ENCODE measurements at regions not wholly inside any gene's neighbourhood (a gene's known extent, or its start where the extent isn't known, plus 50 kb on each side); places are given as distances from the start of the nearest gene placed in this dataset.

GRCh38 chr18:33951031-33951430, 273.7 kb downstream of the NOL4 start:
- no peak for DNase-seq

GRCh38 chr18:33946336-33946735, 278.4 kb downstream of the NOL4 start:
- DNase-seq, result no peak

GRCh38 chr18:33944493-33944892, 280.2 kb downstream of the NOL4 start:
- DNase-seq, result no peak

- no peak for DNase-seq
Measured at GRCh38 chr18:33937270-33937816, 287.4 kb downstream of the NOL4 start.

- no peak for DNase-seq
Measured at GRCh38 chr18:33934258-33934657, 290.5 kb downstream of the NOL4 start.

GRCh38 chr18:33928231-33928630, 296.5 kb downstream of the NOL4 start:
- no peak for DNase-seq

- DNase-seq, result no peak
Measured at GRCh38 chr18:33924576-33924975, 300.1 kb downstream of the NOL4 start.

GRCh38 chr18:33923980-33924379, 300.7 kb downstream of the NOL4 start:
- DNase-seq, result no peak

GRCh38 chr18:33918571-33918970, 306.1 kb downstream of the NOL4 start:
- DNase-seq, result no peak

- no peak for DNase-seq
Measured at GRCh38 chr18:33916200-33916599, 308.5 kb downstream of the NOL4 start.

GRCh38 chr18:33914399-33914798, 310.3 kb downstream of the NOL4 start:
- DNase-seq, result no peak

- no peak for DNase-seq
Measured at GRCh38 chr18:33906046-33906445, 318.7 kb downstream of the NOL4 start.

- DNase-seq, result no peak
Measured at GRCh38 chr18:33901894-33902512, 322.7 kb downstream of the NOL4 start.

- DNase-seq, result no peak
Measured at GRCh38 chr18:33900638-33901037, 322.6 kb downstream of the ASXL3 start.

GRCh38 chr18:33898427-33898826, 320.4 kb downstream of the ASXL3 start:
- DNase-seq, result no peak

- DNase-seq, result no peak
Measured at GRCh38 chr18:33878213-33878612, 300.2 kb downstream of the ASXL3 start.

- no peak for DNase-seq
Measured at GRCh38 chr18:33875029-33875565, 297.1 kb downstream of the ASXL3 start.

GRCh38 chr18:33873112-33873511, 295.1 kb downstream of the ASXL3 start:
- no peak for DNase-seq

GRCh38 chr18:33871363-33872025, 293.5 kb downstream of the ASXL3 start:
- no peak for DNase-seq

- no peak for DNase-seq
Measured at GRCh38 chr18:33870059-33870458, 292.0 kb downstream of the ASXL3 start.

- no peak for DNase-seq
Measured at GRCh38 chr18:33866386-33866785, 288.4 kb downstream of the ASXL3 start.

- DNase-seq, result no peak
Measured at GRCh38 chr18:33863912-33864311, 285.9 kb downstream of the ASXL3 start.

- DNase-seq, result no peak
Measured at GRCh38 chr18:33854827-33855139, 276.8 kb downstream of the ASXL3 start.

- DNase-seq, result no peak
Measured at GRCh38 chr18:33854086-33854826, 276.2 kb downstream of the ASXL3 start.

All from NCI-H2171 (cell line).